ENCODE measurements at regions not wholly inside any gene's neighbourhood (a gene's known extent, or its start where the extent isn't known, plus 50 kb on each side); places are given as distances from the start of the nearest gene placed in this dataset.

DNA sequence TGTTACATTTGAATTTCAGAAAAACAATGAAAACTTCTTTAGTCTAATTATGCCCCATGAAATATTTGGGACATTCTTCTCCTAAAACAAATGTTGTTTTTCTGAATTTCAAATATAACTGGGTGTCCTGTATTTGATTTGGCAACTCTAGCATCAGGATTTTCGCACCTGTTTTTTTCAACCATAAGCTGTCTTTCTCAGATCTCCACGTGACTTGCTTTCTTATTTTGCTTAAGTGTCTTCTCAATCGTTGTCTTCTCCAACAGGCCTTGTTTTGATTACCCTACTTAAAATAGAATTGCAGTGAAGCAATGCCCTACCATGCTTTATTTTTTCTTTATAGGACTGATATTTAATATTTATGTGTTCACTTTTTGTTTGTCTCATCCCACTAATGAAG, 752.8 kb upstream of the RGS18 start:
- no peak for TF ChIP-seq MAFK (IDR thresholded peaks at IDR 0.05; ENCODE audit: low read depth, low read length)
- no peak for TF ChIP-seq POLR2A (IDR thresholded peaks at IDR 0.05; ENCODE audit: low read depth, low read length)
- TF ChIP-seq, protein P1, sequence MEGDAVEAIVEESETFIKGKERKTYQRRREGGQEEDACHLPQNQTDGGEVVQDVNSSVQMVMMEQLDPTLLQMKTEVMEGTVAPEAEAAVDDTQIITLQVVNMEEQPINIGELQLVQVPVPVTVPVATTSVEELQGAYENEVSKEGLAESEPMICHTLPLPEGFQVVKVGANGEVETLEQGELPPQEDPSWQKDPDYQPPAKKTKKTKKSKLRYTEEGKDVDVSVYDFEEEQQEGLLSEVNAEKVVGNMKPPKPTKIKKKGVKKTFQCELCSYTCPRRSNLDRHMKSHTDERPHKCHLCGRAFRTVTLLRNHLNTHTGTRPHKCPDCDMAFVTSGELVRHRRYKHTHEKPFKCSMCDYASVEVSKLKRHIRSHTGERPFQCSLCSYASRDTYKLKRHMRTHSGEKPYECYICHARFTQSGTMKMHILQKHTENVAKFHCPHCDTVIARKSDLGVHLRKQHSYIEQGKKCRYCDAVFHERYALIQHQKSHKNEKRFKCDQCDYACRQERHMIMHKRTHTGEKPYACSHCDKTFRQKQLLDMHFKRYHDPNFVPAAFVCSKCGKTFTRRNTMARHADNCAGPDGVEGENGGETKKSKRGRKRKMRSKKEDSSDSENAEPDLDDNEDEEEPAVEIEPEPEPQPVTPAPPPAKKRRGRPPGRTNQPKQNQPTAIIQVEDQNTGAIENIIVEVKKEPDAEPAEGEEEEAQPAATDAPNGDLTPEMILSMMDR (conservative IDR thresholded peaks at IDR 0.05; ENCODE audit: low read depth, low read length) = no peak
- TF ChIP-seq, protein P2, sequence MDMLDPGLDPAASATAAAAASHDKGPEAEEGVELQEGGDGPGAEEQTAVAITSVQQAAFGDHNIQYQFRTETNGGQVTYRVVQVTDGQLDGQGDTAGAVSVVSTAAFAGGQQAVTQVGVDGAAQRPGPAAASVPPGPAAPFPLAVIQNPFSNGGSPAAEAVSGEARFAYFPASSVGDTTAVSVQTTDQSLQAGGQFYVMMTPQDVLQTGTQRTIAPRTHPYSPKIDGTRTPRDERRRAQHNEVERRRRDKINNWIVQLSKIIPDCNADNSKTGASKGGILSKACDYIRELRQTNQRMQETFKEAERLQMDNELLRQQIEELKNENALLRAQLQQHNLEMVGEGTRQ (IDR thresholded peaks at IDR 0.05; ENCODE audit: low read depth, low read length) = no peak
- no peak for TF ChIP-seq SMC3 (IDR thresholded peaks at IDR 0.05; ENCODE audit: low read depth, low read length)
- no peak for TF ChIP-seq CEBPB (IDR thresholded peaks at IDR 0.05; ENCODE audit: low read depth, low read length)
- TF ChIP-seq BHLHE40 (IDR thresholded peaks at IDR 0.05; ENCODE audit: low read depth, low read length) = no peak
- TF ChIP-seq, protein P3, sequence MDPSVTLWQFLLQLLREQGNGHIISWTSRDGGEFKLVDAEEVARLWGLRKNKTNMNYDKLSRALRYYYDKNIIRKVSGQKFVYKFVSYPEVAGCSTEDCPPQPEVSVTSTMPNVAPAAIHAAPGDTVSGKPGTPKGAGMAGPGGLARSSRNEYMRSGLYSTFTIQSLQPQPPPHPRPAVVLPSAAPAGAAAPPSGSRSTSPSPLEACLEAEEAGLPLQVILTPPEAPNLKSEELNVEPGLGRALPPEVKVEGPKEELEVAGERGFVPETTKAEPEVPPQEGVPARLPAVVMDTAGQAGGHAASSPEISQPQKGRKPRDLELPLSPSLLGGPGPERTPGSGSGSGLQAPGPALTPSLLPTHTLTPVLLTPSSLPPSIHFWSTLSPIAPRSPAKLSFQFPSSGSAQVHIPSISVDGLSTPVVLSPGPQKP (IDR thresholded peaks at IDR 0.05; ENCODE audit: borderline replicate concordance, low read depth, low read length) = no peak
- TF ChIP-seq RAD21 (IDR thresholded peaks at IDR 0.05; ENCODE audit: low read length) = no peak

All from IMR-90 (cell line).